HEK293 (cell line): ENCODE measurements at regions not wholly inside any gene's neighbourhood (a gene's known extent, or its start where the extent isn't known, plus 50 kb on each side); places are given as distances from the start of the nearest gene placed in this dataset.

Experiments
- CTCF ChIA-PET: fragments of 350-600 bp; formaldehyde crosslinking; extraction: SDS; loops from one replicate; lab custom pipeline; 2021; ENCODE audit warnings: antibody characterized with exemption; lab: Yijun Ruan, JAX
- POLR2A ChIA-PET: fragments of 300-600 bp; formaldehyde crosslinking; extraction: SDS; loops from one replicate; lab custom pipeline; 2020; ENCODE audit warnings: antibody characterized with exemption, inconsistent platforms; lab: Yijun Ruan, JAX
- H3K27ac ChIP-seq: fragments of 200-500 bp; sonication (Bioruptor generic); 2 replicates; pipeline ENCODE4 v1.5.1; 2014; ENCODE audit warnings: low read depth, low read length, control low read depth, inconsistent platforms; ENCODE audit errors: extremely low read depth
- H3K36me3 ChIP-seq, 2 experiments: fragments of 200-500 bp in 1 of 2; sonication (Bioruptor generic) in 1 of 2; 1 replicate in 1 of 2; 2 replicates in 1 of 2; pipeline ENCODE4 v1.5.1; 2014 to 2017; ENCODE audit warnings: inconsistent platforms in 2 of 2, low read length in 2 of 2; ENCODE audit not compliant: control insufficient read depth in 2 of 2, insufficient read depth in 1 of 2
- H3K4me1 ChIP-seq: fragments of 200-500 bp; sonication (Bioruptor generic); 2 replicates; pipeline ENCODE4 v1.5.1; 2014; ENCODE audit warnings: mild to moderate bottlenecking, low read length, inconsistent platforms; ENCODE audit not compliant: control insufficient read depth, insufficient read depth
- H3K4me3 ChIP-seq: 2 replicates; pipeline ENCODE4 v1.5.1; 2011; ENCODE audit warnings: low read depth, mild to moderate bottlenecking, control low read depth, low read length, moderate library complexity
- H3K9me3 ChIP-seq: fragments of 200-500 bp; sonication (Bioruptor generic); 2 replicates; pipeline ENCODE4 v1.5.1; 2014; ENCODE audit warnings: low read depth, low read length, inconsistent platforms; ENCODE audit not compliant: control insufficient read depth, insufficient read depth
- EGR2 ChIP-seq: fragments of 450-650 bp; formaldehyde crosslinking; IDR thresholded peaks from 2 replicates; pipeline ENCODE4 v1.5.1; 2016; ENCODE audit warnings: low read depth, missing biosample characterization, missing genetic modification characterization
- GLIS1 ChIP-seq: fragments of 450-650 bp; formaldehyde crosslinking; IDR thresholded peaks from 2 replicates; pipeline ENCODE4 v1.5.1; 2016; ENCODE audit warnings: missing biosample characterization, missing genetic modification characterization
- HOXA7 ChIP-seq: sonication (generic); formaldehyde crosslinking; IDR thresholded peaks from 2 replicates; pipeline ENCODE4 v1.8.1; 2022; ENCODE audit warnings: missing genetic modification reagents, borderline replicate concordance
- SALL2 ChIP-seq: fragments of 450-650 bp; formaldehyde crosslinking; IDR thresholded peaks from 2 replicates; pipeline ENCODE4 v1.5.0; 2017; ENCODE audit warnings: missing biosample characterization, mild to moderate bottlenecking, missing genetic modification characterization, borderline replicate concordance
- SP7 ChIP-seq: fragments of 450-650 bp; formaldehyde crosslinking; IDR thresholded peaks from 2 replicates; pipeline ENCODE4 v1.5.1; 2016; ENCODE audit warnings: missing biosample characterization, missing genetic modification characterization
- WT1 ChIP-seq: fragments of 450-650 bp; formaldehyde crosslinking; IDR thresholded peaks from 2 replicates; pipeline ENCODE4 v1.5.1; 2016; ENCODE audit warnings: missing biosample characterization, missing genetic modification characterization
- ZBTB21 ChIP-seq: fragments of 450-650 bp; formaldehyde crosslinking; IDR thresholded peaks from 2 replicates; pipeline ENCODE4 v1.5.1; 2017; ENCODE audit warnings: missing biosample characterization, missing genetic modification characterization
- ZNF239 ChIP-seq: fragments of 450-650 bp; formaldehyde crosslinking; IDR thresholded peaks from 2 replicates; pipeline ENCODE4 v1.5.1; 2016; ENCODE audit warnings: missing biosample characterization, missing genetic modification characterization
- ZNF311 ChIP-seq: fragments of 450-650 bp; formaldehyde crosslinking; IDR thresholded peaks from 2 replicates; pipeline ENCODE4 v1.5.1; 2017; ENCODE audit warnings: missing biosample characterization, missing genetic modification characterization, borderline replicate concordance
- ZNF366 ChIP-seq: fragments of 450-650 bp; formaldehyde crosslinking; conservative IDR thresholded peaks from 2 replicates; pipeline ENCODE4 v1.5.1; 2016; ENCODE audit warnings: missing biosample characterization, missing genetic modification characterization
- ZNF433 ChIP-seq: fragments of 450-650 bp; formaldehyde crosslinking; IDR thresholded peaks from 2 replicates; pipeline ENCODE4 v1.5.1; 2016; ENCODE audit warnings: missing biosample characterization, missing genetic modification characterization, low read depth
- ZNF48 ChIP-seq: fragments of 450-650 bp; formaldehyde crosslinking; IDR thresholded peaks from 2 replicates; pipeline ENCODE4 v1.5.1; 2016; ENCODE audit warnings: missing biosample characterization, missing genetic modification characterization
- ZNF560 ChIP-seq: fragments of 450-650 bp; formaldehyde crosslinking; IDR thresholded peaks from 2 replicates; pipeline ENCODE4 v1.5.1; 2017; ENCODE audit warnings: missing biosample characterization, missing genetic modification characterization, borderline replicate concordance
- ZNF776 ChIP-seq: fragments of 450-650 bp; formaldehyde crosslinking; IDR thresholded peaks from 2 replicates; pipeline ENCODE4 v1.5.0; 2017; ENCODE audit warnings: missing biosample characterization, missing genetic modification characterization, borderline replicate concordance
- ZXDB ChIP-seq: fragments of 450-650 bp; formaldehyde crosslinking; IDR thresholded peaks from 2 replicates; pipeline ENCODE4 v1.5.1; 2016; ENCODE audit warnings: missing biosample characterization, missing genetic modification characterization
- TF ChIP-seq, protein P1 (sequence below): fragments of 450-650 bp; formaldehyde crosslinking; IDR thresholded peaks from 2 replicates; pipeline ENCODE4 v1.5.1; 2016; ENCODE audit warnings: missing biosample characterization, missing genetic modification characterization, low read depth
- TF ChIP-seq, protein P2 (sequence below): fragments of 450-650 bp; formaldehyde crosslinking; IDR thresholded peaks from 2 replicates; pipeline ENCODE4 v1.5.1; 2016; ENCODE audit warnings: missing biosample characterization, missing genetic modification characterization, borderline replicate concordance
- TF ChIP-seq, protein P3 (sequence below): fragments of 450-650 bp; formaldehyde crosslinking; IDR thresholded peaks from 2 replicates; pipeline ENCODE4 v1.5.1; 2017; ENCODE audit warnings: missing biosample characterization, missing genetic modification characterization
- TF ChIP-seq, protein P4 (sequence below): fragments of 450-650 bp; formaldehyde crosslinking; IDR thresholded peaks from 2 replicates; pipeline ENCODE4 v1.5.1; 2016; ENCODE audit warnings: missing biosample characterization, missing genetic modification characterization

DNA sequence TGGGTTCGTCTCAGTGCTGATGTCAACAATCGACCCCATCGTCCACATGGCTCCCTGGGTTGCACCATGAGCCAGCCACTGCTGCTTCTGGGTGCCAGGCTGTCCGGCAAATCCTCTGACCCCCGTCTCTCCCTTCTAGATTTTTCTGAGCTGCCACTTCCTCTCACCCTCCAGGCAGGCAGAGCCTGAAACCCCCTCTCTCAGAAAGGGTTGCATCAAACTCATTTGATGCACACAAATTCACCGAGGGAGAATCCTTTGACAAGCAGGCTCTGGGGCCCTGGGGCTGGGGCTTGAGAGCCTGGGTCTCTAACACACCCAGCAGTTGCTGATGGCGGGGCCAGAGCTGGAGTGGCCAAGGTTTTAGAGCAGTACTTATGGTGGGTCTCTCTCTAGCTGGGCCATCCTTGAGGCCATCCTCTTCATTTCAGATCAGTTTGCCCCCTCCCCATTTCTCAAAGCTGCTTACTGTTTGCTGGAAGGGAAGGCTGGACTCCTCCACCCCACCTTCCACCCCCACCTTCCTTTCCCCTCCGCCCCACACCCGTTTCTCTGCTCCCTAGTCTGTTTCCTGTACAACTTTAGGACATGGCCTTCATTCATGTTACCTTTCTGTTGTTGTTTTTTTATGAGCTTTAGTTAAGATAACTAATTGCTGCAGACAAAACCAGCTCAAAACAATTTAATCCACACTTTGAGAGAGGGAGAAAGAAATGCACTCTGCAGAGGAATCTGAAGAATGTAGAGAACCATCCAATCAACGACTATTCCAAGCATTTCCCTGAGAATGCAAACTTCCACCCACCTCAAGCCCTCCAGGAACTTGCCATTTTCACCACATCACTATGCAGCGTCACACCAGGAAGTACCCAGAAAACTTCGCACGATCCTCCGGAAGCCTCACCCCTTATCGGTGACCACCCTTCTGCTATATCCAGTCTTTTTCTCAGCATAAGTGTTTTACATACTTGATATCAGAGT, 69.5 kb downstream of the ARL4C start:
- ChIA-PET POLR2A (interaction anchor here (1.1 kb wide), 1 partner anchor 16 kb away, joined by 3 read pairs; no protein-coding TSS in a partner anchor), CTCF (interaction anchor here (0.6 kb wide), 2 partner anchors 65 to 130 kb away, joined by 3 read pairs; no protein-coding TSS in a partner anchor)
- no peaks in the 10 kb centered on the region for H3K9me3 ChIP-seq
- H3K4me1 ChIP-seq, result no peaks in the 10 kb centered on the region
- H3K4me3 ChIP-seq, result no peak overlapping the region
- no peak for TF ChIP-seq ZNF239
- H3K27ac ChIP-seq, result no peak overlapping the region
- H3K36me3 ChIP-seq, result no peaks in the 10 kb centered on the region

DNA sequence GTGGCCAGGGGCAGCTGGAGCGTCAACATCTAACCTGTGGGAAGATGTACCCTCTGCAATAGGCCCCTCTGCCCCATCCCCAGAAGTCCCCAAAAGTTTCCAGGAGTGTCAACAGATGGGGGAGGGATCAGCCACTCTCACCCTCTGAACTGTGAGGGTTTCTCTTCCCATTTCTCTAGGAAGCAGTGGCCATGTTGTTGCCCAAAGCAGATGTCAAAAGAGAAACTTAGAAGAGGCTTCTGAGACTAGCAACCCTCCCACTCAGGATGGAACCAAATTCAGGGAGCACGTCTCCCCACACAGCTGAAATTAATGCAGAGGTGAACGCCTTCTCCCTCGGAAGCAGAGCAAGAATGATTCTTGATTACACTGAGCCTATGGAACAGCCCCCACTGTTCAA, 70.3 kb downstream of the ARL4C start:
- Histone ChIP-seq H3K36me3 (no peaks in the 10 kb centered on the region), H3K4me1 (no peaks in the 10 kb centered on the region), H3K4me3 (no peak overlapping the region), H3K9me3 (no peaks in the 10 kb centered on the region), H3K27ac (no peak overlapping the region)
- TF ChIP-seq, protein P1, sequence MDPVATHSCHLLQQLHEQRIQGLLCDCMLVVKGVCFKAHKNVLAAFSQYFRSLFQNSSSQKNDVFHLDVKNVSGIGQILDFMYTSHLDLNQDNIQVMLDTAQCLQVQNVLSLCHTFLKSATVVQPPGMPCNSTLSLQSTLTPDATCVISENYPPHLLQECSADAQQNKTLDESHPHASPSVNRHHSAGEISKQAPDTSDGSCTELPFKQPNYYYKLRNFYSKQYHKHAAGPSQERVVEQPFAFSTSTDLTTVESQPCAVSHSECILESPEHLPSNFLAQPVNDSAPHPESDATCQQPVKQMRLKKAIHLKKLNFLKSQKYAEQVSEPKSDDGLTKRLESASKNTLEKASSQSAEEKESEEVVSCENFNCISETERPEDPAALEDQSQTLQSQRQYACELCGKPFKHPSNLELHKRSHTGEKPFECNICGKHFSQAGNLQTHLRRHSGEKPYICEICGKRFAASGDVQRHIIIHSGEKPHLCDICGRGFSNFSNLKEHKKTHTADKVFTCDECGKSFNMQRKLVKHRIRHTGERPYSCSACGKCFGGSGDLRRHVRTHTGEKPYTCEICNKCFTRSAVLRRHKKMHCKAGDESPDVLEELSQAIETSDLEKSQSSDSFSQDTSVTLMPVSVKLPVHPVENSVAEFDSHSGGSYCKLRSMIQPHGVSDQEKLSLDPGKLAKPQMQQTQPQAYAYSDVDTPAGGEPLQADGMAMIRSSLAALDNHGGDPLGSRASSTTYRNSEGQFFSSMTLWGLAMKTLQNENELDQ (tag by site-specific recombination), result no peak
- TF ChIP-seq SP7 (tag by site-specific recombination) (no peak), EGR2 (tag by site-specific recombination) (no peak), ZNF311 (tag by site-specific recombination) (no peak), ZNF433 (no peak), WT1 (tag by site-specific recombination) (no peak), ZNF560 (tag by site-specific recombination) (no peak), GLIS1 (tag by site-specific recombination) (no peak), HOXA7 (CRISPR knock-in tag) (no peak), ZXDB (no peak), ZBTB21 (tag by site-specific recombination) (no peak), ZNF366 (tag by site-specific recombination) (no peak), SALL2 (tag by site-specific recombination) (no peak), ZNF48 (tag by site-specific recombination) (no peak), ZNF776 (tag by site-specific recombination) (no peak)
- TF ChIP-seq, protein P2, sequence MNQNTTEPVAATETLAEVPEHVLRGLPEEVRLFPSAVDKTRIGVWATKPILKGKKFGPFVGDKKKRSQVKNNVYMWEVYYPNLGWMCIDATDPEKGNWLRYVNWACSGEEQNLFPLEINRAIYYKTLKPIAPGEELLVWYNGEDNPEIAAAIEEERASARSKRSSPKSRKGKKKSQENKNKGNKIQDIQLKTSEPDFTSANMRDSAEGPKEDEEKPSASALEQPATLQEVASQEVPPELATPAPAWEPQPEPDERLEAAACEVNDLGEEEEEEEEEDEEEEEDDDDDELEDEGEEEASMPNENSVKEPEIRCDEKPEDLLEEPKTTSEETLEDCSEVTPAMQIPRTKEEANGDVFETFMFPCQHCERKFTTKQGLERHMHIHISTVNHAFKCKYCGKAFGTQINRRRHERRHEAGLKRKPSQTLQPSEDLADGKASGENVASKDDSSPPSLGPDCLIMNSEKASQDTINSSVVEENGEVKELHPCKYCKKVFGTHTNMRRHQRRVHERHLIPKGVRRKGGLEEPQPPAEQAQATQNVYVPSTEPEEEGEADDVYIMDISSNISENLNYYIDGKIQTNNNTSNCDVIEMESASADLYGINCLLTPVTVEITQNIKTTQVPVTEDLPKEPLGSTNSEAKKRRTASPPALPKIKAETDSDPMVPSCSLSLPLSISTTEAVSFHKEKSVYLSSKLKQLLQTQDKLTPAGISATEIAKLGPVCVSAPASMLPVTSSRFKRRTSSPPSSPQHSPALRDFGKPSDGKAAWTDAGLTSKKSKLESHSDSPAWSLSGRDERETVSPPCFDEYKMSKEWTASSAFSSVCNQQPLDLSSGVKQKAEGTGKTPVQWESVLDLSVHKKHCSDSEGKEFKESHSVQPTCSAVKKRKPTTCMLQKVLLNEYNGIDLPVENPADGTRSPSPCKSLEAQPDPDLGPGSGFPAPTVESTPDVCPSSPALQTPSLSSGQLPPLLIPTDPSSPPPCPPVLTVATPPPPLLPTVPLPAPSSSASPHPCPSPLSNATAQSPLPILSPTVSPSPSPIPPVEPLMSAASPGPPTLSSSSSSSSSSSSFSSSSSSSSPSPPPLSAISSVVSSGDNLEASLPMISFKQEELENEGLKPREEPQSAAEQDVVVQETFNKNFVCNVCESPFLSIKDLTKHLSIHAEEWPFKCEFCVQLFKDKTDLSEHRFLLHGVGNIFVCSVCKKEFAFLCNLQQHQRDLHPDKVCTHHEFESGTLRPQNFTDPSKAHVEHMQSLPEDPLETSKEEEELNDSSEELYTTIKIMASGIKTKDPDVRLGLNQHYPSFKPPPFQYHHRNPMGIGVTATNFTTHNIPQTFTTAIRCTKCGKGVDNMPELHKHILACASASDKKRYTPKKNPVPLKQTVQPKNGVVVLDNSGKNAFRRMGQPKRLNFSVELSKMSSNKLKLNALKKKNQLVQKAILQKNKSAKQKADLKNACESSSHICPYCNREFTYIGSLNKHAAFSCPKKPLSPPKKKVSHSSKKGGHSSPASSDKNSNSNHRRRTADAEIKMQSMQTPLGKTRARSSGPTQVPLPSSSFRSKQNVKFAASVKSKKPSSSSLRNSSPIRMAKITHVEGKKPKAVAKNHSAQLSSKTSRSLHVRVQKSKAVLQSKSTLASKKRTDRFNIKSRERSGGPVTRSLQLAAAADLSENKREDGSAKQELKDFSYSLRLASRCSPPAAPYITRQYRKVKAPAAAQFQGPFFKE (tag by site-specific recombination), result no peak
- TF ChIP-seq, protein P3, sequence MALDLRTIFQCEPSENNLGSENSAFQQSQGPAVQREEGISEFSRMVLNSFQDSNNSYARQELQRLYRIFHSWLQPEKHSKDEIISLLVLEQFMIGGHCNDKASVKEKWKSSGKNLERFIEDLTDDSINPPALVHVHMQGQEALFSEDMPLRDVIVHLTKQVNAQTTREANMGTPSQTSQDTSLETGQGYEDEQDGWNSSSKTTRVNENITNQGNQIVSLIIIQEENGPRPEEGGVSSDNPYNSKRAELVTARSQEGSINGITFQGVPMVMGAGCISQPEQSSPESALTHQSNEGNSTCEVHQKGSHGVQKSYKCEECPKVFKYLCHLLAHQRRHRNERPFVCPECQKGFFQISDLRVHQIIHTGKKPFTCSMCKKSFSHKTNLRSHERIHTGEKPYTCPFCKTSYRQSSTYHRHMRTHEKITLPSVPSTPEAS (tag by site-specific recombination), result no peak
- TF ChIP-seq, protein P4, sequence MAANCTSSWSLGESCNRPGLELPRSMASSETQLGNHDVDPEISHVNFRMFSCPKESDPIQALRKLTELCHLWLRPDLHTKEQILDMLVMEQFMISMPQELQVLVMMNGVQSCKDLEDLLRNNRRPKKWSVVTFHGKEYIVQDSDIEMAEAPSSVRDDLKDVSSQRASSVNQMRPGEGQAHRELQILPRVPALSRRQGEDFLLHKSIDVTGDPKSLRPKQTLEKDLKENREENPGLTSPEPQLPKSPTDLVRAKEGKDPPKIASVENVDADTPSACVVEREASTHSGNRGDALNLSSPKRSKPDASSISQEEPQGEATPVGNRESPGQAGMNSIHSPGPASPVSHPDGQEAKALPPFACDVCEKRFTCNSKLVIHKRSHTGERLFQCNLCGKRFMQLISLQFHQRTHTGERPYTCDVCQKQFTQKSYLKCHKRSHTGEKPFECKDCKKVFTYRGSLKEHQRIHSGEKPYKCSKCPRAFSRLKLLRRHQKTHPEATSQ (tag by site-specific recombination), result no peak
- CTCF ChIA-PET, result no interaction called here
- POLR2A ChIA-PET, result no interaction called here
